HG03575 (cell line): ENCODE measurements at regions not wholly inside any gene's neighbourhood (a gene's known extent, or its start where the extent isn't known, plus 50 kb on each side); places are given as distances from the start of the nearest gene placed in this dataset.
"Not testable (repeated sequence)": the region's sequence is repeated elsewhere in the genome, so short reads cannot be mapped to it uniquely, and the experiment has no call there.

Experiments
- ATAC-seq: cut with Tn5 transposase; IDR thresholded peaks from one replicate; pipeline ENCODE4 v1.9.1; 2021; ENCODE audit not compliant: unreplicated experiment, insufficient number of reproducible peaks, low FRiP score; ENCODE audit errors: extremely low read depth

GRCh38 chr13:26861941-26862340 is 101.4 kb upstream of the GPR12 start:
- ATAC-seq = no peak

DNA sequence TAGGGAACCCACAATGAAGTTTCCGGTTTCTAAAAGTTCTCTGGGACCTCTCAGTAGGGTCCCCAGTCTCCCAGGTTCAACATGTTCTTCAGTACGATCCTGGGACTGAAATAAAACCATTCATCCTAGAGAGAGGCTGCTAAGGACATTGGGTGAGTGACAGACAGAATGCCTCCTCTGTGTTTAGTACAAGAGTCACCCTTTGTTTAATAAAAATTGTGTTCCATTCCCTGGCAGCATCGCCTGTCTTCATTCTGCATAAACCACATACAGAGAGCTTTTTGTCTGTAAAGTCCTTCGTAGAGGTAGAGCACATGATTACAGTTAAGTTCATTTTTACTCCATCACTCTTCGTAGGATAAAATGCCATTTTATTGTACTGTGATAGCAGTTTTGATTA is 95.3 kb upstream of the GPR12 start:
- ATAC-seq = no peak

- no peak for ATAC-seq
These were observed 94.5 kb upstream of the GPR12 start for GRCh38 chr13:26855071-26855470.

- no peak for ATAC-seq
These were observed 92.7 kb upstream of the GPR12 start for GRCh38 chr13:26853323-26853722.

- no peak for ATAC-seq
These were observed 86.7 kb upstream of the GPR12 start for GRCh38 chr13:26847281-26847680.

DNA sequence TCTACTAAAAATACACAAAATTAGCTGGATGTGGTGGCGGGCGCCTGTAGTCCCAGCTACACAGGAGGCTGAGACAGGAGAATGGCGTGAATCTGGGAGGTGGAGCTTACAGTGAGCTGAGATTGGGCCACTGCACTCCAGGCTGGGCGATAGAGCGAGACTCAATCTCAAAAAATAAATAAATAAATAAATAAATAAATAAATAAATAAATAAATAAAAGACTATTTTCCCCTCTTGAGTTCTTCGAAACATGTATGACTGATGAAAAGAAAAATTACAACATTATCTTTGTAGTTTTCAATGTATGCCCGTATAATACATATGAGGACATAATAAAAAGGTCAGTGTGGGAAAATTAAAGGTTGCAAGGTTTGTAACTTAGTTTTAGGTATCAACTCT is 84.5 kb upstream of the GPR12 start:
- ATAC-seq = not testable (repeated sequence)

GRCh38 chr13:26839682-26840081 is 79.1 kb upstream of the GPR12 start:
- ATAC-seq = no peak

DNA sequence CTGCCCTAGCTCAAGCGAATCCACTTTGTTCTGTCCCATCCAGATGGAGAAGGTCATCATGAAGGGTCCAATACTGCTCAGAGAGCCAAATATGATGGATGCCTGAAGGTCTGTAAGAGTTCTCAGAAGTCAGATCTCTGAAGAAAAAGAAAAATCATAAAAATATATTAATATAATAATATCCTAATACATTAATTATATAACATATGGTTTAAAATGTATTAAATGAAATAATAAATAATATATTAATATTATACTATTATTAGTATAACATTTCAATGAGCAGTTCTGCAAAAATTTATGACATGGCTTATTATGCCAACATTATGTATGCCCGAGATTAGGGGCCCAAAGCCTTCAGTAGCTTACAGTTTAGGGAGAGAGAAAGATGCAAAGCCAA is 78.2 kb upstream of the GPR12 start:
- no peak for ATAC-seq

- ATAC-seq = no peak
These were observed 77.4 kb upstream of the GPR12 start for GRCh38 chr13:26837997-26838396.

DNA sequence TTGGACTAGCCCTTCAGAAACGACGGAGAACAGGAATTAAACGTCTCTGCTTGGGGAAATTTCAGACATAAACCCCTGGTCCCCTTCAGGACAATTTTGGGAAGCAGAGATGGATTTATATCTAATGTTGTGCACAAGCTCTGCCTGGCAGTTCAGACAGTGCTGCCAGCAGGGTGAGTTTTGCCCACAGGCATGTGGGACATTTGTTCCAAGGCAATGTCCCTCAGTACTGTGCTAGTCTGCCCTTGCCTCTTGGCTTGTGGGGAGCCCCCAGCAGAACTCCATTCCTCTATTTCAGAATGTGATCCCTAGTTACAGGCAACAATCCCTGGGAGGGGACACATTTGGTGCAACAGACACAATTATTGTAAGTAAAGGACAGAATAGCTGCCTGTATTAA is 76.5 kb upstream of the GPR12 start:
- ATAC-seq = no peak

DNA sequence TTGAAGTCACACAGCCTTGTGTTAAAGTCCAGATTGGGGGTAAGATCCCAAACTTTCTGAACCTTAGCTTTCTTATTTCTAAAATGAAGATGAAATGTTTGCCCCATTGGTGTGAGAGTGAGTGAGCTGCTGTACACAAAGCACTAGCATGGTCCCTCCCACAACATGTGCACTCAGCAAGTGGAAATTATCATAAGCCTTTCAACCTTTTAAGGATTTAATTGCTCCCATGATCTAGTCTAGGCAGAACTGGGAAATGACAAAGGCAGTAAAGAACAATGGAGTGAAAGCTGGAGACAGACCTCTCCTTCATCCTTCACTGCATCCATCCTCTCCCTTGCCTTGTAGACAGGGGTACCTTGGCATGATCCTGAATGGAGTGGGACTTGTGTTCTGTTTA is 76.0 kb upstream of the GPR12 start:
- ATAC-seq = no peak

DNA sequence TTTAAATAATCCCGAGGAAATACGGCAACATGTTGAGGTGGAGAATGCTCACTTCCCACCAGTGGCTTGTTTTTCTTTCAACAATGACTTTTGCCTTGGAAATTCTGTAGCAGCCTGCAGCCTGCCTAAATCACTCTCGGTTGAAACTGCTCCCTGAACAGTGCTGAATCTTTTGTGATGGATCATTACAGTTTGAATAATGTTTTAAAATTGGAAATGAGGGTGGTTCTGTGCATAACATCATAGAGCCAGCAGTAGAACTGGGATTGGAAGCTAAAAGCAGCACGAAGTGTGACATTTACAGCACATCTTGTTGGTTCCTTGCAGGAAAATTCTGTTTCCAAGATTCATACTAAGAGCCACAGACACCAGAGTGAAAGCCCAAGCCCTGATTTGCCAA is 74.1 kb upstream of the GPR12 start:
- no peak for ATAC-seq

GRCh38 chr13:26831336-26831908 is 70.8 kb upstream of the GPR12 start:
- no peak for ATAC-seq

DNA sequence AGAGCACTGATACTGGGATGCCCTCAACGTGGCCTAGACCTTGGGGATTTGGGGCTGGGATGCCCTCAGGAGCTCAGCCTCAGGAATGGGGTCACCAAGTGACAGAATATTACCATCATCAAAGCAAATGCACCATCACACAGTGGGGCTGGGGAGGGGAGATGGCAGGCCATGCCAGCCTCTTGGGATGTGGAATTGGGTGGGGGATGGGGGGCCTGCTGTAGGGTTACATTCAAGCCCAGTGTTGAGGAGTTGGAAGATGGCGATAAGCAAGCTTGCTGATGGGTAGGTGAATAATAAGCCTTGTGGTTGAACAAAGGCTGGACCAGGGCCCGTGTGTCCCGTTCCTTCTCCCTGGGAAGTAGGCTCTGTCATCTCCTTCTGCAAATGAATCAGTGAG is 69.1 kb upstream of the GPR12 start:
- ATAC-seq = no peak

DNA sequence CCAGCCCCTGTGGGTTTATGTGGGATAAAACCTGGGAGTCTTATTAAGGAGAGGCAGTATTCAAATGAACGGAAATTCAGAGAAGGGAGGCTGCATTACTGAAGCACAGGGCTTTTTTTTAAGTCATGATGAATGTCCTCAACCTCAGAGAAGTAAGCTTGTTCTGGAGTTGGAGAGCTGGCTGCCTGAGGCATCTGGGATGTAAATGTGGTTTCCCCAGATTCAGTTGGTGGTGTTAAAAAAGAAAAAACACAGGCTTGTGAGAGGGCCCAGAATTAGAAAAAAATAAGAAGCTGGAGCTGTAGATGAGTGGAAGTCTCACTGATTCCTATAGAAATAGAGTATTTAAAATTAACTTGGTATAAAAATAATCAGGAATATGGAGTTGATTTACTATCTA is 64.0 kb upstream of the GPR12 start:
- ATAC-seq = no peak

DNA sequence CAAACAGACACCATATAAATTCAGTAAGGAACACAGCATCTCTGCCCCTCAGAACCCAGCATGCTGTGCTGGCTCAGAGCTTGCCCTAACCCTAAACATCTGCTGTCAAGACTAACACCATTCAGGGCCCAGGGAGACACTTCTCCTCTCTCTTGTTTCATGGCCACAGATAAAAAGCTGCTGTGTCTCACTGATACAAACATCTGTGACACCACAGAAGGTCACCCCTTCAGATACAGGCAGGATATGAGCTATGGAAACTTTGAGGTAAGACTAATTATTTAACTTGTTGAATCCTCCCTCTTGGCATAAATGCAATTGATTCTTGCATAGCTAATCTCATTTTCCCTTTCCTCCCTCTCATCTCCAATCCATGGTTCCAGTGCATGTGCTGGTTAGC is 61.6 kb upstream of the GPR12 start:
- no peak for ATAC-seq

- no peak for ATAC-seq
These were observed 61.1 kb upstream of the GPR12 start for GRCh38 chr13:26821672-26822071.

DNA sequence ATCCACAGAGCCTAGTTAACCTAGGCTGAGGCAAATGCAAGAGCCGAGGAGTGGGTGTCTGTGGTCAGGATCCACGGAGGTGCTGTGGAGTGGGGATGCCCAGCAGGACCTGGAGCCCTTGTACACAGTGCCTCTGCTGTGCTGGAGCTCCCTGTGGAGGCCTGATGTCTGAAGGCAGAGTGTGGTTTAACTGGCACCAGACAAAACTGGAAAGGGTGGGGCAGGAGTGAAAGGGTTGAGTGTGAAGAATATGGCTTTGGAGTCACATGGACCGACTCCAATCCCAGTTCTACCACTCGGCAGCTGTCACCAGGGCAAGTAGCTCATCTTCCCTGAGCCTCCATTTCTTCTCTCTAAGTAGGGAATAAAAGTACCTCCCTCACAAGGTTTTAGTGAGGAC is 60.3 kb upstream of the GPR12 start:
- no peak for ATAC-seq

DNA sequence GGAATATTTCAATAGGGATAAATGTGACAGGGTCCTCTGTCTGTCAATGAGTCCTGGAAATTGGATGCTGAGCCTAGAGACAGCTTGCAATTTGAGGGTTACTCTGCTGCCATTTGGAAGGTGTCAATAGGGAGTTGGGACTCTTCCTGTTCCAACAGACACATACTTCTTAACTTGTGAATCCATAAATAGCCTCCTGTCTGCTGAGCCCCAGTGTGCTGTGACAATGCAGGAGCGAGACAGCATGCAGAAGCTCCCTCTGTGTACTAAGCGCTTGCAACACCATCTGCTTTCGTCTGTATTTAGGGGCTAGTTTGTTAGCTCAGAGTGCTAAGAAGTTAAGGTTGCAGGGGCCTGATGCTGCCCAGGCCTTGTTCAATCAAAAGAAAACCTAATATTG is 58.5 kb upstream of the GPR12 start:
- no peak for ATAC-seq

DNA sequence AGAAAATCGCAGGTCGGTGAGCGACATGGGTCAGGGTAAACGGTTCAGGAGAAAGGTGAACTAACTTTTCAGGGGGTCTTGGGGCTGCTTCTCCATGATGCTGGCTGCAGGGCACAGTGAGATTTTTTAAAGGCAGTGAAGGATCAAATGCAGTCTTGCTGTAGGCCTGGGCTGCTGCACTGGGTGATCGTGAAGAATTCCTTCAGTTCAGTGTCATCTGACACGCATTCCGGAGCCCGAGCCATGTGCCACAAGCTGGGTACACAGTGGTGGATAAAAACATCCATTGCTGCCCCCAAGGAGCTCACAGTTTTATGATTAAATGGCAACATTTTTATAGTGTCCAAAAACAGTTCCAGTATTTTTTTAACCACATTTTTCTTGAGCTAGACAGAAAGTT is 56.3 kb upstream of the GPR12 start:
- no peak for ATAC-seq

DNA sequence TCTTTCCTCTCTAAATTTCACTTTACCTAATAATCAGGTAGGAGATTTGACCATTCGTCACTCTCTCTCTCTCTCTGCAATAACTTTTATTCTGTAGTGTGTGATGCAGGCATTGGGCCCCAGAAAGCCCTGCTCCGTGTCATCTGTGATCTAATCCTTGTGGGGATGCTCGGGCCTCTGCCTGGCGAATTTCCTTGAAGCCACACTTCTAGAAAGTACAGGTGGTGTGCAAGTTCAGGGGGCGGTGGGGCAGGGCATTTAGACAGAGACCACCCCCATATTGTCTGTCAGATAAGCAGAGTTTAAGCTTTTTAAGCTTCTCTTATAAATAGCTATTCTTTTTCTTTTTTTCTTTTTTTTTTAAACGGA is 53.4 kb upstream of the GPR12 start:
- ATAC-seq = no peak
